ENCODE measurements at regions not wholly inside any gene's neighbourhood (a gene's known extent, or its start where the extent isn't known, plus 50 kb on each side); places are given as distances from the start of the nearest gene placed in this dataset.

DNA sequence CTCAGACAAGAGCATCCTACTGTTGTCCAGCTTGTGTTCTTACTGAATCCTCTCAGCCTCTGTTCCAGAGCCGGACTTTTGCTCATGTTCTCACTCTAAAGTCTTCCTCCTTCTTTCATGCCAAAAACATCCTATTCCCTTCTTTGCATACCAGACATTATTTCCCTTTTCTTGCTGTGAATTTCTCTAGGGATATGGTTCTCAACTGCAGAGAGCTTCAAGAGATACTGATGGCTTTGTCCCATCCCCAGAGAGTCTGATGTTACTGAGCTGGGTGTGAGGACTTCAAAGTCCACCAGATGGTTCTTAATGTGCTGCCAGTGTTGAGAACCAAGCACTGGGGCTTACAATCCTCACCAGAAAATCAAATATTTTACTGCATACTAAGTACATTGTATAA, 98.6 kb upstream of the FER start:
- Histone ChIP-seq H3K27me3 (replicated peaks) (no peaks in the 10 kb centered on the region), H3K36me3 (replicated peaks) (no peaks in the 10 kb centered on the region), H3K27ac (no peak overlapping the region), H3K4me3 (ENCODE audit: low read depth, low read length) (no peak overlapping the region)
- in situ Hi-C loops (cut with HindIII; ENCODE audit: low pct_ligation_motif_present, low sequenced_read_pairs), result no loop called here
- TF ChIP-seq, protein P1, sequence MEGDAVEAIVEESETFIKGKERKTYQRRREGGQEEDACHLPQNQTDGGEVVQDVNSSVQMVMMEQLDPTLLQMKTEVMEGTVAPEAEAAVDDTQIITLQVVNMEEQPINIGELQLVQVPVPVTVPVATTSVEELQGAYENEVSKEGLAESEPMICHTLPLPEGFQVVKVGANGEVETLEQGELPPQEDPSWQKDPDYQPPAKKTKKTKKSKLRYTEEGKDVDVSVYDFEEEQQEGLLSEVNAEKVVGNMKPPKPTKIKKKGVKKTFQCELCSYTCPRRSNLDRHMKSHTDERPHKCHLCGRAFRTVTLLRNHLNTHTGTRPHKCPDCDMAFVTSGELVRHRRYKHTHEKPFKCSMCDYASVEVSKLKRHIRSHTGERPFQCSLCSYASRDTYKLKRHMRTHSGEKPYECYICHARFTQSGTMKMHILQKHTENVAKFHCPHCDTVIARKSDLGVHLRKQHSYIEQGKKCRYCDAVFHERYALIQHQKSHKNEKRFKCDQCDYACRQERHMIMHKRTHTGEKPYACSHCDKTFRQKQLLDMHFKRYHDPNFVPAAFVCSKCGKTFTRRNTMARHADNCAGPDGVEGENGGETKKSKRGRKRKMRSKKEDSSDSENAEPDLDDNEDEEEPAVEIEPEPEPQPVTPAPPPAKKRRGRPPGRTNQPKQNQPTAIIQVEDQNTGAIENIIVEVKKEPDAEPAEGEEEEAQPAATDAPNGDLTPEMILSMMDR (IDR thresholded peaks at IDR 0.05; ENCODE audit: low read depth, low read length, missing control alignments), result no peak
- no peak for DNase-seq

GRCh38 chr5:108642170-108642906, 105.4 kb upstream of the FER start:
- no peaks in the 10 kb centered on the region for H3K27me3 ChIP-seq (replicated peaks)
- TF ChIP-seq, protein P1 (IDR thresholded peaks at IDR 0.05; ENCODE audit: low read depth, low read length, missing control alignments), result peak; percentile 96
- peak; percentile 75 for DNase-seq
- no peak overlapping the region for H3K27ac ChIP-seq
- in situ Hi-C loops (cut with HindIII; ENCODE audit: low pct_ligation_motif_present, low sequenced_read_pairs), result no loop called here
- H3K4me3 ChIP-seq (ENCODE audit: low read depth, low read length), result peak overlapping the region; percentile 22
- no peaks in the 10 kb centered on the region for H3K36me3 ChIP-seq (replicated peaks)

GRCh38 chr5:108641596-108641995, 106.1 kb upstream of the FER start:
- in situ Hi-C loops (cut with HindIII; ENCODE audit: low pct_ligation_motif_present, low sequenced_read_pairs), result no loop called here
- H3K36me3 ChIP-seq (replicated peaks), result no peaks in the 10 kb centered on the region
- no peak for DNase-seq
- no peak overlapping the region for H3K4me3 ChIP-seq (ENCODE audit: low read depth, low read length)
- H3K27me3 ChIP-seq (replicated peaks), result no peaks in the 10 kb centered on the region
- H3K27ac ChIP-seq, result no peak overlapping the region
- TF ChIP-seq, protein P1 (IDR thresholded peaks at IDR 0.05; ENCODE audit: low read depth, low read length, missing control alignments), result no peak

- TF ChIP-seq, protein P1 (IDR thresholded peaks at IDR 0.05; ENCODE audit: low read depth, low read length, missing control alignments), result no peak
- DNase-seq, result no peak
- no peaks in the 10 kb centered on the region for H3K36me3 ChIP-seq (replicated peaks)
- no peak overlapping the region for H3K27ac ChIP-seq
- no peak overlapping the region for H3K4me3 ChIP-seq (ENCODE audit: low read depth, low read length)
- H3K27me3 ChIP-seq (replicated peaks), result no peaks in the 10 kb centered on the region
- in situ Hi-C loops (cut with HindIII; ENCODE audit: low pct_ligation_motif_present, low sequenced_read_pairs), result no loop called here
Observed at GRCh38 chr5:108639366-108639765, 108.3 kb upstream of the FER start.

GRCh38 chr5:108638021-108638420, 109.7 kb upstream of the FER start:
- in situ Hi-C loops (cut with HindIII; ENCODE audit: low pct_ligation_motif_present, low sequenced_read_pairs), result no loop called here

More at GRCh38 chr5:108638021-108638420, 109.7 kb upstream of the FER start:
- H3K27me3 ChIP-seq (replicated peaks), result no peaks in the 10 kb centered on the region
- no peak overlapping the region for H3K27ac ChIP-seq
- no peak overlapping the region for H3K4me3 ChIP-seq (ENCODE audit: low read depth, low read length)
- H3K36me3 ChIP-seq (replicated peaks), result no peaks in the 10 kb centered on the region
- DNase-seq, result no peak
- TF ChIP-seq, protein P1 (IDR thresholded peaks at IDR 0.05; ENCODE audit: low read depth, low read length, missing control alignments), result no peak

Data from brain microvascular endothelial cell (primary cell).